ENCODE measurements at regions not wholly inside any gene's neighbourhood (a gene's known extent, or its start where the extent isn't known, plus 50 kb on each side); places are given as distances from the start of the nearest gene placed in this dataset.

- no peaks in the 10 kb centered on the region for H3K36me3 ChIP-seq (replicated peaks in 1 of 2; ENCODE audit: control insufficient read depth in 1 of 2, insufficient read depth in 2 of 2, low read length in 2 of 2)
- no peaks in the 10 kb centered on the region for H3K36me3 Mint-ChIP-seq
- no peak overlapping the region for H2AFZ ChIP-seq (ENCODE audit: insufficient read depth, low read depth, low read length, poor library complexity, severe bottlenecking)
- no peak for TF ChIP-seq CTCF (IDR thresholded peaks at IDR 0.05)
- H3K27me3 ChIP-seq (ENCODE audit: control insufficient read depth in 2 of 2, insufficient read depth in 2 of 2, low read length in 2 of 2) = peaks cover 7 to 9% of the 10 kb centered on the region in 2 donors
- H3K27ac Mint-ChIP-seq = no peak overlapping the region
- DNase-seq = no peak
- no peak overlapping the region for H3K9ac ChIP-seq (ENCODE audit: insufficient read depth, low read length, poor library complexity, severe bottlenecking)
- no peak overlapping the region for H3K4me2 ChIP-seq (replicated peaks; ENCODE audit: extremely low read depth, low read length, poor library complexity, severe bottlenecking)
- H3K9me3 ChIP-seq (replicated peaks in 1 of 2; ENCODE audit: control insufficient read depth in 1 of 2, insufficient read depth in 1 of 2, low read length in 2 of 2) = peaks cover 0 to 4% of the 10 kb centered on the region in 2 donors
- H3K27me3 Mint-ChIP-seq (ENCODE audit: low read depth in 3 of 3) = peaks cover 6 to 36% (median 15%) of the 10 kb centered on the region in 3 donors
- H3K4me3 ChIP-seq (replicated peaks in 1 of 3; ENCODE audit: low read depth in 2 of 3, low read length in 3 of 3) = no peak overlapping the region
- no peaks in the 10 kb centered on the region for H3K4me1 ChIP-seq (ENCODE audit: control insufficient read depth in 1 of 2, insufficient read depth in 2 of 2, low read length in 2 of 2)
- no peaks in the 10 kb centered on the region for H3K4me1 Mint-ChIP-seq
- no peaks in the 10 kb centered on the region for H4K20me1 ChIP-seq (ENCODE audit: insufficient read depth, low read length)
- no peak overlapping the region for H3K27ac ChIP-seq (ENCODE audit: low read depth in 1 of 2, low read length in 2 of 2)
- intact Hi-C loops (cut with micrococcal nuclease) = no loop called here
- no peaks in the 10 kb centered on the region for H3K79me2 ChIP-seq (ENCODE audit: insufficient read depth, low read length)
- no peak overlapping the region for H3K4me3 Mint-ChIP-seq
- peaks cover 5 to 15% (median 13%) of the 10 kb centered on the region in 7 donors for H3K9me3 Mint-ChIP-seq
These were observed 147.8 kb upstream of the ZBTB40 start for GRCh38 chr1:22303816-22304215.

GRCh38 chr1:22309572-22309971 lies 142.1 kb upstream of the ZBTB40 start:
- Histone ChIP-seq H3K27me3 (ENCODE audit: control insufficient read depth in 2 of 2, insufficient read depth in 2 of 2, low read length in 2 of 2) (peaks cover 5 to 7% of the 10 kb centered on the region in 2 donors), H3K4me3 (replicated peaks in 1 of 3; ENCODE audit: low read depth in 2 of 3, low read length in 3 of 3) (no peak overlapping the region), H3K36me3 (replicated peaks in 1 of 2; ENCODE audit: control insufficient read depth in 1 of 2, insufficient read depth in 2 of 2, low read length in 2 of 2) (no peaks in the 10 kb centered on the region), H3K79me2 (ENCODE audit: insufficient read depth, low read length) (no peaks in the 10 kb centered on the region), H3K4me1 (ENCODE audit: control insufficient read depth in 1 of 2, insufficient read depth in 2 of 2, low read length in 2 of 2) (no peaks in the 10 kb centered on the region), H3K27ac (ENCODE audit: low read depth in 1 of 2, low read length in 2 of 2) (no peak overlapping the region), H3K4me2 (replicated peaks; ENCODE audit: extremely low read depth, low read length, poor library complexity, severe bottlenecking) (no peak overlapping the region), H2AFZ (ENCODE audit: insufficient read depth, low read depth, low read length, poor library complexity, severe bottlenecking) (no peak overlapping the region), H3K9ac (ENCODE audit: insufficient read depth, low read length, poor library complexity, severe bottlenecking) (no peak overlapping the region), H4K20me1 (ENCODE audit: insufficient read depth, low read length) (no peaks in the 10 kb centered on the region), H3K9me3 (replicated peaks in 1 of 2; ENCODE audit: control insufficient read depth in 1 of 2, insufficient read depth in 1 of 2, low read length in 2 of 2) (no peaks in the 10 kb centered on the region)
- Mint-ChIP-seq H3K4me1 (no peaks in the 10 kb centered on the region), H3K27ac (no peak overlapping the region), H3K4me3 (no peak overlapping the region), H3K27me3 (ENCODE audit: low read depth in 3 of 3) (peaks cover 5 to 27% (median 5%) of the 10 kb centered on the region in 3 donors), H3K9me3 (peaks cover 0 to 5% (median 1%) of the 10 kb centered on the region in 7 donors), H3K36me3 (no peaks in the 10 kb centered on the region)
- no peak for DNase-seq
- no CpG with 5 or more reads among the region's 2 CpGs for WGBS (ENCODE audit: insufficient coverage)
- no peak for TF ChIP-seq CTCF (IDR thresholded peaks at IDR 0.05)
- intact Hi-C loops (cut with micrococcal nuclease) = no loop called here

Data from CD14-positive monocyte (primary cell).